ENCODE measurements at regions not wholly inside any gene's neighbourhood (a gene's known extent, or its start where the extent isn't known, plus 50 kb on each side); places are given as distances from the start of the nearest gene placed in this dataset.

GRCh38 chr10:43955978-43956377 lies 307.3 kb upstream of the ZNF32 start:
- no peak for DNase-seq (ENCODE audit: low read depth)

GRCh38 chr10:43955002-43955596 lies 306.4 kb upstream of the ZNF32 start:
- DNase-seq (ENCODE audit: low read depth): no peak

- DNase-seq (ENCODE audit: low read depth): no peak
Observed at GRCh38 chr10:43953672-43954071, 305.0 kb upstream of the ZNF32 start.

GRCh38 chr10:43952760-43953159 lies 304.1 kb upstream of the ZNF32 start:
- no peak for DNase-seq (ENCODE audit: low read depth)

- no peak for DNase-seq (ENCODE audit: low read depth)
Observed at GRCh38 chr10:43949351-43949750, 300.7 kb upstream of the ZNF32 start.

- DNase-seq (ENCODE audit: low read depth): no peak
Observed at GRCh38 chr10:43946445-43946844, 297.8 kb upstream of the ZNF32 start.

- no peak for DNase-seq (ENCODE audit: low read depth)
Observed at GRCh38 chr10:43945908-43946307, 297.2 kb upstream of the ZNF32 start.

GRCh38 chr10:43945094-43945730 lies 296.5 kb upstream of the ZNF32 start:
- DNase-seq (ENCODE audit: low read depth): no peak

GRCh38 chr10:43944381-43945093 lies 295.9 kb upstream of the ZNF32 start:
- no peak for DNase-seq (ENCODE audit: low read depth)

- DNase-seq (ENCODE audit: low read depth): no peak
Observed at GRCh38 chr10:43943818-43944360, 295.2 kb upstream of the ZNF32 start.

- no peak for DNase-seq (ENCODE audit: low read depth)
Observed at GRCh38 chr10:43943119-43943817, 294.6 kb upstream of the ZNF32 start.

GRCh38 chr10:43942096-43942850 lies 293.6 kb upstream of the ZNF32 start:
- peak; percentile 26 for DNase-seq (ENCODE audit: low read depth)

GRCh38 chr10:43940898-43941837 lies 292.5 kb upstream of the ZNF32 start:
- DNase-seq (ENCODE audit: low read depth): no peak

GRCh38 chr10:43939939-43940820 lies 291.5 kb upstream of the ZNF32 start:
- peak; percentile 31 for DNase-seq (ENCODE audit: low read depth)

GRCh38 chr10:43939389-43939938 lies 290.8 kb upstream of the ZNF32 start:
- DNase-seq (ENCODE audit: low read depth): no peak

GRCh38 chr10:43938810-43939209 lies 290.1 kb upstream of the ZNF32 start:
- no peak for DNase-seq (ENCODE audit: low read depth)

- DNase-seq (ENCODE audit: low read depth): peak; percentile 49
Observed at GRCh38 chr10:43931308-43931930, 282.7 kb upstream of the ZNF32 start.

- DNase-seq (ENCODE audit: low read depth): no peak
Observed at GRCh38 chr10:43930777-43931176, 282.1 kb upstream of the ZNF32 start.

GRCh38 chr10:43930243-43930642 lies 281.6 kb upstream of the ZNF32 start:
- no peak for DNase-seq (ENCODE audit: low read depth)

Data from fibroblast of gingiva (primary cell).